Dendritic cell treated with granulocyte-macrophage colony-stimulating factor and Interleukin-4, amounts not matched to agents 40 ng/mL and 50 ng/mL, for 4 days (primary cell): ENCODE measurements at regions not wholly inside any gene's neighbourhood (a gene's known extent, or its start where the extent isn't known, plus 50 kb on each side); places are given as distances from the start of the nearest gene placed in this dataset.

Experiments used
- H3K27ac Mint-ChIP-seq: one replicate; pipeline ENCODE4 v1.8.0; 2022; ENCODE audit warnings: mild to moderate bottlenecking, mixed read lengths
- H3K27me3 Mint-ChIP-seq: one replicate; pipeline ENCODE4 v1.8.0; 2022; ENCODE audit warnings: mild to moderate bottlenecking, mixed read lengths
- H3K36me3 Mint-ChIP-seq: one replicate; pipeline ENCODE4 v1.8.0; 2022; ENCODE audit warnings: low read depth, mixed read lengths
- H3K4me1 Mint-ChIP-seq: one replicate; pipeline ENCODE4 v1.8.0; 2022; ENCODE audit warnings: low read depth, mixed read lengths
- H3K4me3 Mint-ChIP-seq: one replicate; pipeline ENCODE4 v1.8.0; 2022; ENCODE audit warnings: mild to moderate bottlenecking, moderate library complexity, mixed read lengths
- H3K9me3 Mint-ChIP-seq: one replicate; pipeline ENCODE4 v1.8.0; 2022; ENCODE audit warnings: mixed read lengths
- intact Hi-C: fragments of 100-400 bp; cut with micrococcal nuclease; formaldehyde crosslinking; loops from one replicate; pipeline ENCODE4 v1.15.0; 2022

GRCh38 chr6:30396833-30397479, 52.0 kb downstream of the RPP21 start:
- intact Hi-C loops, result loop anchor here (1.0 to 2.0 kb wide), 3 partner anchors 40 to 178 kb away; no protein-coding TSS in a partner anchor
- H3K27me3 Mint-ChIP-seq, result peaks cover 65% of the 10 kb centered on the region
- no peak overlapping the region for H3K27ac Mint-ChIP-seq
- H3K9me3 Mint-ChIP-seq, result no peaks in the 10 kb centered on the region
- H3K4me1 Mint-ChIP-seq, result no peaks in the 10 kb centered on the region
- no peaks in the 10 kb centered on the region for H3K36me3 Mint-ChIP-seq
- H3K4me3 Mint-ChIP-seq, result no peak overlapping the region

- no peaks in the 10 kb centered on the region for H3K36me3 Mint-ChIP-seq
- H3K27ac Mint-ChIP-seq, result no peak overlapping the region
- peaks cover 66% of the 10 kb centered on the region for H3K27me3 Mint-ChIP-seq
- intact Hi-C loops, result loop anchor here (1.0 to 2.0 kb wide), 3 partner anchors 40 to 178 kb away; no protein-coding TSS in a partner anchor
- H3K4me3 Mint-ChIP-seq, result no peak overlapping the region
- no peaks in the 10 kb centered on the region for H3K4me1 Mint-ChIP-seq
- H3K9me3 Mint-ChIP-seq, result no peaks in the 10 kb centered on the region
These were observed 52.7 kb downstream of the RPP21 start for GRCh38 chr6:30397697-30398096.

GRCh38 chr6:30399390-30400058, 54.6 kb downstream of the RPP21 start:
- Mint-ChIP-seq H3K4me1 (no peaks in the 10 kb centered on the region), H3K27ac (no peak overlapping the region), H3K27me3 (peaks cover 64% of the 10 kb centered on the region), H3K36me3 (no peaks in the 10 kb centered on the region), H3K4me3 (no peak overlapping the region), H3K9me3 (no peaks in the 10 kb centered on the region)
- intact Hi-C loops, result no loop called here

- no peaks in the 10 kb centered on the region for H3K4me1 Mint-ChIP-seq
- H3K9me3 Mint-ChIP-seq, result peaks cover 22% of the 10 kb centered on the region
- intact Hi-C loops, result no loop called here
- H3K36me3 Mint-ChIP-seq, result no peaks in the 10 kb centered on the region
- H3K27me3 Mint-ChIP-seq, result peaks cover 75% of the 10 kb centered on the region
- H3K27ac Mint-ChIP-seq, result no peak overlapping the region
- H3K4me3 Mint-ChIP-seq, result no peak overlapping the region
These were observed 61.0 kb downstream of the RPP21 start for GRCh38 chr6:30405934-30406333.

GRCh38 chr6:30409184-30409583, 64.2 kb downstream of the RPP21 start:
- H3K27me3 Mint-ChIP-seq, result peaks cover 87% of the 10 kb centered on the region
- no peak overlapping the region for H3K4me3 Mint-ChIP-seq
- intact Hi-C loops, result no loop called here
- no peak overlapping the region for H3K27ac Mint-ChIP-seq
- H3K36me3 Mint-ChIP-seq, result no peaks in the 10 kb centered on the region
- peaks cover 22% of the 10 kb centered on the region for H3K9me3 Mint-ChIP-seq
- peaks cover 4% of the 10 kb centered on the region for H3K4me1 Mint-ChIP-seq

GRCh38 chr6:30411515-30412207, 66.7 kb downstream of the RPP21 start:
- Mint-ChIP-seq H3K27me3 (peaks cover 90% of the 10 kb centered on the region), H3K4me1 (peaks cover 5% of the 10 kb centered on the region), H3K36me3 (no peaks in the 10 kb centered on the region), H3K4me3 (no peak overlapping the region), H3K9me3 (peaks cover 22% of the 10 kb centered on the region), H3K27ac (no peak overlapping the region)
- intact Hi-C loops, result loop anchor here (1.0 kb wide), 1 partner anchor 42 kb away; no protein-coding TSS in a partner anchor

GRCh38 chr6:30418448-30418847, 70.9 kb upstream of the HLA-E start:
- Mint-ChIP-seq H3K9me3 (no peaks in the 10 kb centered on the region), H3K27me3 (peaks cover 78% of the 10 kb centered on the region), H3K27ac (no peak overlapping the region), H3K4me3 (no peak overlapping the region), H3K4me1 (peaks cover 5% of the 10 kb centered on the region), H3K36me3 (no peaks in the 10 kb centered on the region)
- intact Hi-C loops, result no loop called here

GRCh38 chr6:30424549-30424948, 64.8 kb upstream of the HLA-E start:
- intact Hi-C loops, result no loop called here
- Mint-ChIP-seq H3K27me3 (peaks cover 68% of the 10 kb centered on the region), H3K27ac (no peak overlapping the region), H3K36me3 (no peaks in the 10 kb centered on the region), H3K4me1 (no peaks in the 10 kb centered on the region), H3K4me3 (no peak overlapping the region), H3K9me3 (peaks cover 9% of the 10 kb centered on the region)
